IPS-20b (cell line): ENCODE measurements at regions not wholly inside any gene's neighbourhood (a gene's known extent, or its start where the extent isn't known, plus 50 kb on each side); places are given as distances from the start of the nearest gene placed in this dataset.

Experiments
- H3K27ac ChIP-seq: one replicate; pipeline ENCODE4 v1.5.1; 2013; ENCODE audit warnings: low read length
- H3K27me3 ChIP-seq: 2 replicates; pipeline ENCODE4 v1.6.1; 2013; ENCODE audit warnings: mild to moderate bottlenecking, low read length, inconsistent platforms; ENCODE audit not compliant: insufficient read depth
- H3K36me3 ChIP-seq: 2 replicates; pipeline ENCODE4 v1.6.1; 2013; ENCODE audit warnings: low read depth, mild to moderate bottlenecking, inconsistent platforms, low read length, moderate library complexity; ENCODE audit not compliant: insufficient read depth
- H3K4me1 ChIP-seq: 2 replicates; pipeline ENCODE4 v1.6.1; 2013; ENCODE audit warnings: mild to moderate bottlenecking, control low read depth, inconsistent platforms, low read length, moderate library complexity; ENCODE audit not compliant: insufficient read depth
- H3K4me3 ChIP-seq: 2 replicates; pipeline ENCODE4 v1.5.1; 2013; ENCODE audit warnings: mild to moderate bottlenecking, low read length, inconsistent platforms
- H3K9ac ChIP-seq: 2 replicates; pipeline ENCODE4 v1.6.1; 2013; ENCODE audit warnings: low read depth, mild to moderate bottlenecking, inconsistent platforms, low read length, moderate library complexity
- H3K9me3 ChIP-seq: 2 replicates; pipeline ENCODE4 v1.6.1; 2013; ENCODE audit warnings: mild to moderate bottlenecking, low read depth, low read length, inconsistent platforms; ENCODE audit not compliant: insufficient read depth

DNA sequence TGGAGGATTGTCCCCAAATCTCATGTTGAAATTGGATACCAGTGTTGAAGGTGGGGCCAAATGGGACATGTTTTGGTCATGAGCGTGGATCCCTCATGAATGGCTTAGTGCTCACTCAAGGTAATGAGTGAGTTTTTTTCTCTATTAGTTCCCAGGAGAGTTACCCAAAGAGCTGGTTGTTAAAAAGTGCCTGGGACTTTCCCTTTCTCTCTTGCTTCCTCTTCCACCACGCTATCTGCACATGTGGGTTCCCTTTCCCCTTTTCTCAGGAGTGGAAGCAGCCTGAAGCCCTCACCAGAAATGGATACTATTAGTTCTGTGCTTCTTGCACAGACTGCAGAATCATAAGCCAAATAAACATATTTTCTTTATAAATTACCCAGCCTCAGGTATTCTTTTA lies 465.4 kb downstream of the FSCB start:
- Histone ChIP-seq H3K4me1 (no peaks in the 10 kb centered on the region), H3K36me3 (no peaks in the 10 kb centered on the region), H3K4me3 (no peak overlapping the region), H3K9me3 (peaks cover 10% of the 10 kb centered on the region), H3K9ac (no peak overlapping the region), H3K27me3 (no peaks in the 10 kb centered on the region), H3K27ac (no peak overlapping the region)

GRCh38 chr14:44040561-44040960 lies 466.5 kb downstream of the FSCB start:
- H3K36me3 ChIP-seq: no peaks in the 10 kb centered on the region
- H3K27ac ChIP-seq: no peak overlapping the region

GRCh38 chr14:44036248-44036647 lies 470.8 kb downstream of the FSCB start:
- peaks cover 2% of the 10 kb centered on the region; the same call in 1 of the 2 replicates for H3K4me1 ChIP-seq
- H3K36me3 ChIP-seq: no peaks in the 10 kb centered on the region
- H3K27ac ChIP-seq: no peak overlapping the region
- no peak overlapping the region for H3K4me3 ChIP-seq
- no peak overlapping the region for H3K9ac ChIP-seq
- H3K9me3 ChIP-seq: peaks cover 10% of the 10 kb centered on the region
- H3K27me3 ChIP-seq: no peaks in the 10 kb centered on the region

More at GRCh38 chr14:44040561-44040960, 466.5 kb downstream of the FSCB start:
- Histone ChIP-seq H3K4me1 (no peaks in the 10 kb centered on the region), H3K4me3 (no peak overlapping the region), H3K27me3 (no peaks in the 10 kb centered on the region), H3K9me3 (peaks cover 10% of the 10 kb centered on the region), H3K9ac (no peak overlapping the region)

DNA sequence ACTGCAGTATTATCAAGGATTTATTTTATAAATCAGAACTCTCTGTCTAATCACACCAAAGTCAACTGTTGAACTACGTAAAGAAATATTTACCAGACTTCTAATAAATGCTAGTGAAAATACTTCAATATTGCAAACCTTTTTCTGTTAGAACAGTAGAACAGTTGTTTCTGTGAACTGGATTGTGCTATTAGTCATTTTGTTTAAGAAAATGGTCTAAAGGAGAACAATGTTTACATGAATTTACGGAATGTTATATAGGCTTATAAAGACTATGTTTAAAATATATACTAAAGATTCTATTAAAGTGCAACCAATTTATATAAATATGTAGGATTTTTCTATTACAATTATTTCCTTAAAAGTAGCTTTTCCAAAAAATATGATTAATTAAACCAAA lies 471.4 kb downstream of the FSCB start:
- H3K27me3 ChIP-seq: no peaks in the 10 kb centered on the region

GRCh38 chr14:44030831-44031383 lies 476.2 kb downstream of the FSCB start:
- no peak overlapping the region for H3K4me3 ChIP-seq
- H3K4me1 ChIP-seq: peaks cover 12% of the 10 kb centered on the region
- no peaks in the 10 kb centered on the region for H3K36me3 ChIP-seq
- no peak overlapping the region for H3K9ac ChIP-seq
- no peak overlapping the region for H3K27ac ChIP-seq
- no peaks in the 10 kb centered on the region for H3K27me3 ChIP-seq
- H3K9me3 ChIP-seq: no peaks in the 10 kb centered on the region

More for the DNA sequence above, 471.4 kb downstream of the FSCB start:
- H3K36me3 ChIP-seq: no peaks in the 10 kb centered on the region
- H3K4me3 ChIP-seq: no peak overlapping the region
- H3K9me3 ChIP-seq: peaks cover 10% of the 10 kb centered on the region
- H3K27ac ChIP-seq: no peak overlapping the region
- H3K4me1 ChIP-seq: peaks cover 7% of the 10 kb centered on the region
- H3K9ac ChIP-seq: no peak overlapping the region

GRCh38 chr14:44029933-44030332 lies 477.1 kb downstream of the FSCB start:
- Histone ChIP-seq H3K27ac (no peak overlapping the region), H3K27me3 (no peaks in the 10 kb centered on the region), H3K9ac (no peak overlapping the region)

DNA sequence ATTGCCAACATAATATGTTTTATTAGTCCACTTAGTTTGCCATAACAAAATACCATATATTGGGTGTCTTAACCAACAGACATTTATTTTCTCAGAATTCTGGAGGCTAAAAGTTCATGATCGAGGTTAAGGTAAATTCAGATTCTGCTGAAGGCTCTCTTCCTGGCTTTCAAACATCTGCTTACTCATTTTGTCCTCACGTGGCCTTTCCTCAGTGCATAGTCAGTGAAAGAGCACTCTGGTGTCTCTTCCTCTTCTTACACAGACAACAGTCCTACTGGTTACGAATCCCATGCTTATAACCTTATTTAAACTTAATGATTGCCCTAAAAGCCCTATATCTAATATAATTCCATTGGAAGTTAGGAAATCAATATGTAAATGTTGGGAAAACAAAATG lies 479.7 kb downstream of the FSCB start:
- Histone ChIP-seq H3K4me1 (peaks cover 12% of the 10 kb centered on the region), H3K4me3 (no peak overlapping the region), H3K9ac (no peak overlapping the region), H3K9me3 (no peaks in the 10 kb centered on the region), H3K27ac (no peak overlapping the region), H3K36me3 (no peaks in the 10 kb centered on the region), H3K27me3 (no peaks in the 10 kb centered on the region)

More at GRCh38 chr14:44029933-44030332, 477.1 kb downstream of the FSCB start:
- Histone ChIP-seq H3K4me1 (peaks cover 12% of the 10 kb centered on the region), H3K9me3 (no peaks in the 10 kb centered on the region), H3K36me3 (no peaks in the 10 kb centered on the region), H3K4me3 (no peak overlapping the region)

DNA sequence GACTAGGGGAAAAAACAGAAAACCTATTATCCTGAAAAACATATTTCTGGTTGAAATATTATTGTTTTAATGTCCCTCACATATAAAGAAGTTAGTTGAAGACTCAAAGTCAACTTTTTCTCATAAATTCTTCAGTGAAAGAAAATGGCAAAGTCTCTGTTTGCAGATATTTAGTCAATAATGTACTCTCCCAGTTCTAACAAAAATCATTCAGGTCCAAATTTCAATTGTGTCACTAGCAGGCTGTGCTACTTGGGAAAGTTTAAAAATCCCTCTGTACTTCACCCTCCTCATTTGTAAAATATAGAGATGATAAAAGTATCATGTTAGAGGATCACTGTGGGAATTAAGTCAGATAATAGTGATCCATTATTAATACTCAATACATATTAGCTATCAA lies 496.5 kb downstream of the FSCB start:
- H3K36me3 ChIP-seq: no peaks in the 10 kb centered on the region
- no peak overlapping the region for H3K9ac ChIP-seq

DNA sequence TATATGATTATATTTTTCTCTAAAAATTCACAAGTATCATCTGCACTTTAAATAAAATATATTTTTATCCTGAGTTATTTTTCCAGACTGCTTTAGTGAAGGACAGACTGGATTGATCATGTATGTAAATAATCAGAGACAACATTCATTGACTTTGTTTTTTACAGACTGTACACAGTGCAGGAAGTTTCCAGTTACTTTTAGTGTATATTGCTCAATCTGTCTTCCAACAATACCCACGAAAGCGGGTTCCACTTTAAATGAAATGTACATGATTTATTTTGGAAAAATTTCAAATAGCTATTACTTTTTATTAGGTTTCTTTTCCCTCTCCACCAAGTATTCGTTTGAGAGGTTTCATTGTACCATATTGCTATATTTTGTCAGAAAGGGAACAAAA lies 497.0 kb downstream of the FSCB start:
- H3K9ac ChIP-seq: no peak overlapping the region
- no peaks in the 10 kb centered on the region; the same call in 1 of the 2 replicates for H3K9me3 ChIP-seq
- H3K27ac ChIP-seq: no peak overlapping the region
- no peaks in the 10 kb centered on the region for H3K27me3 ChIP-seq
- no peak overlapping the region for H3K4me3 ChIP-seq
- no peaks in the 10 kb centered on the region for H3K4me1 ChIP-seq
- H3K36me3 ChIP-seq: no peaks in the 10 kb centered on the region

More for the DNA sequence above, 496.5 kb downstream of the FSCB start:
- Histone ChIP-seq H3K27me3 (no peaks in the 10 kb centered on the region), H3K9me3 (no peaks in the 10 kb centered on the region; the same call in 1 of the 2 replicates), H3K4me3 (no peak overlapping the region), H3K4me1 (no peaks in the 10 kb centered on the region), H3K27ac (no peak overlapping the region)

- Histone ChIP-seq H3K36me3 (no peaks in the 10 kb centered on the region), H3K27ac (no peak overlapping the region), H3K4me1 (no peaks in the 10 kb centered on the region), H3K9ac (no peak overlapping the region), H3K9me3 (no peaks in the 10 kb centered on the region; the same call in 1 of the 2 replicates), H3K4me3 (no peak overlapping the region), H3K27me3 (no peaks in the 10 kb centered on the region)
Observed at GRCh38 chr14:44009642-44010041, 497.4 kb downstream of the FSCB start.

- no peaks in the 10 kb centered on the region for H3K36me3 ChIP-seq
- H3K27me3 ChIP-seq: no peaks in the 10 kb centered on the region
- H3K4me1 ChIP-seq: no peaks in the 10 kb centered on the region
- H3K27ac ChIP-seq: no peak overlapping the region
- no peaks in the 10 kb centered on the region for H3K9me3 ChIP-seq
- H3K9ac ChIP-seq: no peak overlapping the region
- no peak overlapping the region for H3K4me3 ChIP-seq
Observed at GRCh38 chr14:43988989-43989388, 518.1 kb downstream of the FSCB start.

DNA sequence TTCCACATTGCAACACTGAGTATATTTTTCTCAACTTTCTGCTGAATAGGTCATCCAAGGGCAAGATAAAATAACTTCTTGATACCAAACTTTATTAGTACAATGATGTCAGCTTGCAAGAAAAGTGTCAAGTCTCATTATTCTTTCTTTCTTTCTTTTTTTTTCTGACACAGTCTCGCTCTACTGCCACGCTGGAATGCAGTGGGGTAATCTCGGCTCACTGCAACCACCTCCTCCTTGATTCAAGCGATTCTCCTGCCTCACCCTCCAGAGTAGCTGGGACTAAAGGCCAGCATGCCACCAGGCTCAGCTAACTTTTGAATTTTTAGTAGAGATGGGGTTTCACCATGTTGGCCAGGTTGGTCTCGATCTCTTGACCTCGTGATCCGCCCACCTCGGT lies 523.4 kb downstream of the FSCB start:
- Histone ChIP-seq H3K36me3 (no peaks in the 10 kb centered on the region), H3K4me1 (no peaks in the 10 kb centered on the region), H3K9ac (no peak overlapping the region)

More for the DNA sequence above, 523.4 kb downstream of the FSCB start:
- Histone ChIP-seq H3K27me3 (no peaks in the 10 kb centered on the region), H3K4me3 (no peak overlapping the region), H3K27ac (no peak overlapping the region), H3K9me3 (no peaks in the 10 kb centered on the region; the same call in 1 of the 2 replicates)
